ENCODE measurements at regions not wholly inside any gene's neighbourhood (a gene's known extent, or its start where the extent isn't known, plus 50 kb on each side); places are given as distances from the start of the nearest gene placed in this dataset.

- no peaks in the 10 kb centered on the region for H3K9me3 ChIP-seq
- no peak for TF ChIP-seq CTCF (IDR thresholded peaks at IDR 0.05 in 8 of 11, conservative IDR thresholded peaks at IDR 0.05 in 3 of 11)
- no peak for TF ChIP-seq POLR2A (IDR thresholded peaks at IDR 0.05)
- TF ChIP-seq POLR2AphosphoS5 (IDR thresholded peaks at IDR 0.05), result no peak
- H3K27me3 ChIP-seq (replicated peaks in 1 of 7), result peaks cover 0 to 7% (median 0%) of the 10 kb centered on the region in 7 donors
- intact Hi-C loops (cut with DNase I; ENCODE audit: low total_unique reads), result no loop called here
- DNase-seq, result no peak
- H3K27ac ChIP-seq, result no peak overlapping the region
- 80 to 91% (median 87%) methylated on average over 2 of the region's 2 CpGs for WGBS, 5 donors
- H3K4me3 ChIP-seq, result no peak overlapping the region
- no peaks in the 10 kb centered on the region for H3K4me1 ChIP-seq
- H3K36me3 ChIP-seq, result no peaks in the 10 kb centered on the region
Observed at GRCh38 chr15:100717596-100717995, 115.2 kb downstream of the ASB7 start.

GRCh38 chr15:100718075-100718980, 115.9 kb downstream of the ASB7 start:
- peaks cover 0 to 7% (median 0%) of the 10 kb centered on the region in 7 donors for H3K27me3 ChIP-seq (replicated peaks in 1 of 7)
- DNase-seq, result no peak
- no peak for TF ChIP-seq POLR2A (IDR thresholded peaks at IDR 0.05)
- TF ChIP-seq POLR2AphosphoS5 (IDR thresholded peaks at IDR 0.05), result no peak
- no peak for TF ChIP-seq CTCF (IDR thresholded peaks at IDR 0.05 in 8 of 11, conservative IDR thresholded peaks at IDR 0.05 in 3 of 11)
- no peaks in the 10 kb centered on the region for H3K36me3 ChIP-seq
- intact Hi-C loops (cut with DNase I; ENCODE audit: low total_unique reads), result no loop called here
- H3K4me3 ChIP-seq, result no peak overlapping the region
- no peak overlapping the region for H3K27ac ChIP-seq
- no peaks in the 10 kb centered on the region for H3K4me1 ChIP-seq
- no peaks in the 10 kb centered on the region for H3K9me3 ChIP-seq
- 78 to 88% (median 80%) methylated on average over 22 of the region's 22 CpGs for whole genome bisulfite sequencing, 5 donors

GRCh38 chr15:100720406-100720967, 118.1 kb downstream of the ASB7 start:
- intact Hi-C loops (cut with DNase I; ENCODE audit: low total_unique reads), result no loop called here

More at GRCh38 chr15:100720406-100720967, 118.1 kb downstream of the ASB7 start:
- Histone ChIP-seq H3K4me3 (no peak overlapping the region), H3K9me3 (no peaks in the 10 kb centered on the region), H3K27ac (no peak overlapping the region), H3K27me3 (replicated peaks in 1 of 7) (peaks cover 0 to 7% (median 0%) of the 10 kb centered on the region in 7 donors), H3K36me3 (no peaks in the 10 kb centered on the region), H3K4me1 (no peaks in the 10 kb centered on the region)
- TF ChIP-seq POLR2A (IDR thresholded peaks at IDR 0.05), result no peak
- no peak for TF ChIP-seq POLR2AphosphoS5 (IDR thresholded peaks at IDR 0.05)
- TF ChIP-seq CTCF (IDR thresholded peaks at IDR 0.05 in 8 of 11, conservative IDR thresholded peaks at IDR 0.05 in 3 of 11), result no peak
- DNase-seq, result no peak
- 59 to 76% (median 72%) methylated on average over 9 of the region's 9 CpGs for WGBS, 5 donors
